ENCODE measurements at regions not wholly inside any gene's neighbourhood (a gene's known extent, or its start where the extent isn't known, plus 50 kb on each side); places are given as distances from the start of the nearest gene placed in this dataset.

GRCh38 chr4:116736756-116737155, 348.6 kb downstream of the TRAM1L1 start:
- no peak for TF ChIP-seq TAF1 (IDR thresholded peaks at IDR 0.05; ENCODE audit: low read depth)
- TF ChIP-seq, protein P1, sequence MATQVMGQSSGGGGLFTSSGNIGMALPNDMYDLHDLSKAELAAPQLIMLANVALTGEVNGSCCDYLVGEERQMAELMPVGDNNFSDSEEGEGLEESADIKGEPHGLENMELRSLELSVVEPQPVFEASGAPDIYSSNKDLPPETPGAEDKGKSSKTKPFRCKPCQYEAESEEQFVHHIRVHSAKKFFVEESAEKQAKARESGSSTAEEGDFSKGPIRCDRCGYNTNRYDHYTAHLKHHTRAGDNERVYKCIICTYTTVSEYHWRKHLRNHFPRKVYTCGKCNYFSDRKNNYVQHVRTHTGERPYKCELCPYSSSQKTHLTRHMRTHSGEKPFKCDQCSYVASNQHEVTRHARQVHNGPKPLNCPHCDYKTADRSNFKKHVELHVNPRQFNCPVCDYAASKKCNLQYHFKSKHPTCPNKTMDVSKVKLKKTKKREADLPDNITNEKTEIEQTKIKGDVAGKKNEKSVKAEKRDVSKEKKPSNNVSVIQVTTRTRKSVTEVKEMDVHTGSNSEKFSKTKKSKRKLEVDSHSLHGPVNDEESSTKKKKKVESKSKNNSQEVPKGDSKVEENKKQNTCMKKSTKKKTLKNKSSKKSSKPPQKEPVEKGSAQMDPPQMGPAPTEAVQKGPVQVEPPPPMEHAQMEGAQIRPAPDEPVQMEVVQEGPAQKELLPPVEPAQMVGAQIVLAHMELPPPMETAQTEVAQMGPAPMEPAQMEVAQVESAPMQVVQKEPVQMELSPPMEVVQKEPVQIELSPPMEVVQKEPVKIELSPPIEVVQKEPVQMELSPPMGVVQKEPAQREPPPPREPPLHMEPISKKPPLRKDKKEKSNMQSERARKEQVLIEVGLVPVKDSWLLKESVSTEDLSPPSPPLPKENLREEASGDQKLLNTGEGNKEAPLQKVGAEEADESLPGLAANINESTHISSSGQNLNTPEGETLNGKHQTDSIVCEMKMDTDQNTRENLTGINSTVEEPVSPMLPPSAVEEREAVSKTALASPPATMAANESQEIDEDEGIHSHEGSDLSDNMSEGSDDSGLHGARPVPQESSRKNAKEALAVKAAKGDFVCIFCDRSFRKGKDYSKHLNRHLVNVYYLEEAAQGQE (IDR thresholded peaks at IDR 0.05; ENCODE audit: low read depth), result no peak
- TF ChIP-seq EGR1 (IDR thresholded peaks at IDR 0.05), result no peak
- no peak for TF ChIP-seq MAX (IDR thresholded peaks at IDR 0.05)
- no peak for TF ChIP-seq EP300 (IDR thresholded peaks at IDR 0.05; ENCODE audit: borderline replicate concordance)
- no peak for TF ChIP-seq TEAD4 (IDR thresholded peaks at IDR 0.05)
- no peak for TF ChIP-seq NFIC (IDR thresholded peaks at IDR 0.05)

GRCh38 chr4:116734178-116734577, 351.2 kb downstream of the TRAM1L1 start:
- TF ChIP-seq TAF1 (IDR thresholded peaks at IDR 0.05; ENCODE audit: low read depth) (no peak), EP300 (IDR thresholded peaks at IDR 0.05; ENCODE audit: borderline replicate concordance) (no peak), YY1 (IDR thresholded peaks at IDR 0.05; ENCODE audit: low read depth) (no peak), FOXM1 (IDR thresholded peaks at IDR 0.05; ENCODE audit: borderline replicate concordance, low read depth) (no peak)
- TF ChIP-seq, protein P2, sequence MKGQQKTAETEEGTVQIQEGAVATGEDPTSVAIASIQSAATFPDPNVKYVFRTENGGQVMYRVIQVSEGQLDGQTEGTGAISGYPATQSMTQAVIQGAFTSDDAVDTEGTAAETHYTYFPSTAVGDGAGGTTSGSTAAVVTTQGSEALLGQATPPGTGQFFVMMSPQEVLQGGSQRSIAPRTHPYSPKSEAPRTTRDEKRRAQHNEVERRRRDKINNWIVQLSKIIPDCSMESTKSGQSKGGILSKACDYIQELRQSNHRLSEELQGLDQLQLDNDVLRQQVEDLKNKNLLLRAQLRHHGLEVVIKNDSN (IDR thresholded peaks at IDR 0.05), result no peak

DNA sequence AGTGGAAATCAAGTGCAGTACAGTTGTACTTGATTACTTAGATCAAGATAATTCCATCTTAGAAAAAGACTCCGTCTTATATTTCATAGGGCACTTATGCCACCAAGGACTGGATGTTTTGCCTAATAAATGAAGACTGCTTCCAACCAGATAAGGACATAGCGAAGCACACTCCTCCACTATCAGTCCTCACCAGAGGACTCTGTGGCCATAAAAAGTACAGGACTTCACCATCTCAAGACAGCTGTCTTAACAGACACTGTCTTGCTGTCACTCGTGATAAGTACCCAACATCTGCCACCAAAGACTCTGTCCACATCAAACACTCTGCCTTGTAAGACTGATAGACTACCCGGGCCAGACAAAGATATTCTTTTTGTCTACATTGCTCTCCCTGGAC, 352.0 kb downstream of the TRAM1L1 start:
- TF ChIP-seq TEAD4 (IDR thresholded peaks at IDR 0.05) (no peak), RAD21 (IDR thresholded peaks at IDR 0.05; ENCODE audit: low read depth) (no peak), CREB1 (IDR thresholded peaks at IDR 0.05; ENCODE audit: low read depth) (no peak), ZBTB7A (IDR thresholded peaks at IDR 0.05; ENCODE audit: low read depth) (no peak), YY1 (IDR thresholded peaks at IDR 0.05; ENCODE audit: low read depth) (no peak), TAF1 (IDR thresholded peaks at IDR 0.05; ENCODE audit: low read depth) (no peak)
- TF ChIP-seq, protein P2 (IDR thresholded peaks at IDR 0.05), result no peak

- no peak for TF ChIP-seq CEBPB (IDR thresholded peaks at IDR 0.05)
- TF ChIP-seq, protein P2 (IDR thresholded peaks at IDR 0.05), result no peak
Observed at GRCh38 chr4:116726523-116726922, 358.9 kb downstream of the TRAM1L1 start.

GRCh38 chr4:116724249-116724648, 361.1 kb downstream of the TRAM1L1 start:
- TF ChIP-seq TCF12 (IDR thresholded peaks at IDR 0.05; ENCODE audit: low read depth) (no peak), EGR1 (IDR thresholded peaks at IDR 0.05) (no peak), CEBPB (IDR thresholded peaks at IDR 0.05) (no peak)

GRCh38 chr4:116705466-116705865, 379.9 kb downstream of the TRAM1L1 start:
- TF ChIP-seq TEAD4 (IDR thresholded peaks at IDR 0.05) (no peak), EP300 (IDR thresholded peaks at IDR 0.05; ENCODE audit: borderline replicate concordance) (no peak), MAX (IDR thresholded peaks at IDR 0.05) (no peak), TCF12 (IDR thresholded peaks at IDR 0.05; ENCODE audit: low read depth) (no peak), ZBTB7A (IDR thresholded peaks at IDR 0.05; ENCODE audit: low read depth) (no peak), CEBPB (IDR thresholded peaks at IDR 0.05) (no peak), YY1 (IDR thresholded peaks at IDR 0.05; ENCODE audit: low read depth) (no peak), NFIC (IDR thresholded peaks at IDR 0.05) (no peak), FOXM1 (IDR thresholded peaks at IDR 0.05; ENCODE audit: borderline replicate concordance, low read depth) (no peak), TAF1 (IDR thresholded peaks at IDR 0.05; ENCODE audit: low read depth) (no peak), EGR1 (IDR thresholded peaks at IDR 0.05) (no peak), RAD21 (IDR thresholded peaks at IDR 0.05; ENCODE audit: low read depth) (no peak), CREB1 (IDR thresholded peaks at IDR 0.05; ENCODE audit: low read depth) (no peak)
- TF ChIP-seq, protein P2 (IDR thresholded peaks at IDR 0.05), result no peak
- TF ChIP-seq, protein P1 (IDR thresholded peaks at IDR 0.05; ENCODE audit: low read depth), result no peak
